ENCODE measurements at regions not wholly inside any gene's neighbourhood (a gene's known extent, or its start where the extent isn't known, plus 50 kb on each side); places are given as distances from the start of the nearest gene placed in this dataset.

- no peak for DNase-seq (ENCODE audit: low spot score)
- Histone ChIP-seq H3K4me2 (no peak overlapping the region), H3K79me2 (ENCODE audit: low read depth) (no peaks in the 10 kb centered on the region), H3K36me3 (no peaks in the 10 kb centered on the region), H3F3A (ENCODE audit: low read depth) (no peaks in the 10 kb centered on the region), H3K27me3 (no peaks in the 10 kb centered on the region), H3K9me3 (ENCODE audit: low read depth) (no peaks in the 10 kb centered on the region), H4K20me1 (ENCODE audit: low read depth) (no peaks in the 10 kb centered on the region), H3K4me3 (no peak overlapping the region), H3K4me1 (peaks cover 11% of the 10 kb centered on the region), H3K9ac (no peak overlapping the region), H2AFZ (replicated peaks) (peak overlapping the region; percentile 48), H3K27ac (no peak overlapping the region)
- no peak overlapping the region for H3K27ac Mint-ChIP-seq
- peaks cover 3% of the 10 kb centered on the region for H3K27me3 Mint-ChIP-seq (ENCODE audit: insufficient read depth, low read depth)
- TF ChIP-seq EZH2phosphoT487 (IDR thresholded peaks at IDR 0.05) (no peak), CTCF (IDR thresholded peaks at IDR 0.05) (no peak), EZH2 (IDR thresholded peaks at IDR 0.05) (no peak)
- no peaks in the 10 kb centered on the region for H3K4me1 Mint-ChIP-seq
- H3K9me3 Mint-ChIP-seq, result no peaks in the 10 kb centered on the region
- H3K36me3 Mint-ChIP-seq, result no peaks in the 10 kb centered on the region
- H3K4me3 Mint-ChIP-seq, result no peak overlapping the region
Measured at GRCh38 chr7:21154614-21155013, 273.3 kb upstream of the SP4 start.

- no peak overlapping the region for H2AFZ ChIP-seq (replicated peaks)
- no peaks in the 10 kb centered on the region for H3F3A ChIP-seq (ENCODE audit: low read depth)
- no peaks in the 10 kb centered on the region for H3K9me3 ChIP-seq (ENCODE audit: low read depth)
- no peak overlapping the region for H3K27ac Mint-ChIP-seq
- H3K4me3 Mint-ChIP-seq, result no peak overlapping the region
- no peaks in the 10 kb centered on the region for H3K36me3 ChIP-seq
- DNase-seq (ENCODE audit: low spot score), result no peak
- H3K36me3 Mint-ChIP-seq, result no peaks in the 10 kb centered on the region
- no peaks in the 10 kb centered on the region for H3K4me1 Mint-ChIP-seq
- H3K4me2 ChIP-seq, result no peak overlapping the region
- H3K27ac ChIP-seq, result no peak overlapping the region
- H3K4me3 ChIP-seq, result no peak overlapping the region
- no peaks in the 10 kb centered on the region for H4K20me1 ChIP-seq (ENCODE audit: low read depth)
- H3K79me2 ChIP-seq (ENCODE audit: low read depth), result no peaks in the 10 kb centered on the region
- H3K27me3 Mint-ChIP-seq (ENCODE audit: insufficient read depth, low read depth), result peaks cover 3% of the 10 kb centered on the region
- no peaks in the 10 kb centered on the region for H3K9me3 Mint-ChIP-seq
- H3K4me1 ChIP-seq, result peaks cover 7% of the 10 kb centered on the region
- H3K27me3 ChIP-seq, result no peaks in the 10 kb centered on the region
- no peak for TF ChIP-seq EZH2phosphoT487 (IDR thresholded peaks at IDR 0.05)
- no peak for TF ChIP-seq CTCF (IDR thresholded peaks at IDR 0.05)
- TF ChIP-seq EZH2 (IDR thresholded peaks at IDR 0.05), result no peak
- H3K9ac ChIP-seq, result no peak overlapping the region
Measured at GRCh38 chr7:21159506-21159905, 268.4 kb upstream of the SP4 start.

DNA sequence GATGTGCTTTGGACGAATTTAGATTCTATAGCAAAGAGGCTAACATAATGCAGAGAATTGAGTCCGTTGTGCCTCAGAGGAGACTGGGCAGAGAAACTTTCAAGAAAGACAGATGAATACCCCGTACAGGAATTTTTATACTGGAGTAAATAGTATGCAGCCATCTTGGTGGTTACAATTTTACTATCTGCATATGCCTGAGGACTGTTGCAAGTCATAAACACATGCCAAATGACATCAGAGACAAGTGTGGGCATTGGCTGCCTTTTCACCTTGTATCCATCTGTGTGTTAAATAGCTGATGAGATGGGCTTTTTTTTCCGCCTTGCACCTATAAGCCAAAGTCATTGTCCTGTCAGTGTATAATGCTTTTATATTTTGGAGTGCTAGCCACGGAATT, 267.5 kb upstream of the SP4 start:
- no peak overlapping the region for H3K27ac ChIP-seq
- no peak overlapping the region for H3K4me2 ChIP-seq
- peaks cover 3% of the 10 kb centered on the region for H3K36me3 ChIP-seq
- no peaks in the 10 kb centered on the region for H3K9me3 ChIP-seq (ENCODE audit: low read depth)
- H3K27ac Mint-ChIP-seq, result no peak overlapping the region
- no peak overlapping the region for H3K9ac ChIP-seq
- no peak for DNase-seq (ENCODE audit: low spot score)
- H3K4me3 Mint-ChIP-seq, result no peak overlapping the region
- H3K27me3 Mint-ChIP-seq (ENCODE audit: insufficient read depth, low read depth), result peaks cover 3% of the 10 kb centered on the region
- H3K4me3 ChIP-seq, result no peak overlapping the region
- no peaks in the 10 kb centered on the region for H3F3A ChIP-seq (ENCODE audit: low read depth)
- H4K20me1 ChIP-seq (ENCODE audit: low read depth), result no peaks in the 10 kb centered on the region
- TF ChIP-seq CTCF (IDR thresholded peaks at IDR 0.05), result no peak
- TF ChIP-seq EZH2phosphoT487 (IDR thresholded peaks at IDR 0.05), result no peak
- H3K79me2 ChIP-seq (ENCODE audit: low read depth), result no peaks in the 10 kb centered on the region
- H3K4me1 Mint-ChIP-seq, result no peaks in the 10 kb centered on the region
- H3K27me3 ChIP-seq, result no peaks in the 10 kb centered on the region
- peak overlapping the region; percentile 63 for H2AFZ ChIP-seq (replicated peaks)
- no peaks in the 10 kb centered on the region for H3K36me3 Mint-ChIP-seq
- peaks cover 4% of the 10 kb centered on the region for H3K9me3 Mint-ChIP-seq
- peaks cover 7% of the 10 kb centered on the region for H3K4me1 ChIP-seq

DNA sequence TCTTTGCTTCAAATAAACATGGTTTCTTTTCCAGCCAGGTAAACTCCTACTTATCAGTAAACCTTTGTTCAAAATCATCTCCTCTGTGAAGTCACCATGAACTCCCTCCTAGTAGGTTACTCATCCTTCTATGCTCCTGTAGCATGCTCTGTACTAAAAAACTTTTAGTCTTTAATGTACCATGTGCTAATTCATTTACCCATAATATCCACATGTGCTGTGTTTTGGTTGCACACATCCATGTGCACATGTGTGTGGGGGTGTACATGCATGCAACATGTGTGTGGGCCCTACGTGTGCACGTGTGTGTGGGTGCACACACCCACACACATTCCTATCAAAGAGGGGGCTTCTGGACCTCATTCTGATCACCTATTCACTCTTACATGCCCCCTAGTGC, 259.9 kb upstream of the SP4 start:
- H3K27me3 ChIP-seq, result peaks cover 9% of the 10 kb centered on the region
- H2AFZ ChIP-seq (replicated peaks), result no peak overlapping the region
- H3K27me3 Mint-ChIP-seq (ENCODE audit: insufficient read depth, low read depth), result peaks cover 25% of the 10 kb centered on the region
- peaks cover 35% of the 10 kb centered on the region for H3F3A ChIP-seq (ENCODE audit: low read depth)
- no peak overlapping the region for H3K4me3 Mint-ChIP-seq
- no peak overlapping the region for H3K27ac Mint-ChIP-seq
- H3K9me3 Mint-ChIP-seq, result peaks cover 11% of the 10 kb centered on the region
- H3K9ac ChIP-seq, result no peak overlapping the region
- peaks cover 3% of the 10 kb centered on the region for H3K36me3 ChIP-seq
- H3K27ac ChIP-seq, result no peak overlapping the region
- peaks cover 39% of the 10 kb centered on the region for H3K4me1 ChIP-seq
- H4K20me1 ChIP-seq (ENCODE audit: low read depth), result no peaks in the 10 kb centered on the region
- DNase-seq (ENCODE audit: low spot score), result no peak
- no peak overlapping the region for H3K4me3 ChIP-seq
- TF ChIP-seq EZH2phosphoT487 (IDR thresholded peaks at IDR 0.05) (no peak), CTCF (IDR thresholded peaks at IDR 0.05) (no peak), EZH2 (IDR thresholded peaks at IDR 0.05) (no peak)
- H3K36me3 Mint-ChIP-seq, result no peaks in the 10 kb centered on the region
- H3K9me3 ChIP-seq (ENCODE audit: low read depth), result no peaks in the 10 kb centered on the region
- peaks cover 22% of the 10 kb centered on the region for H3K4me1 Mint-ChIP-seq
- no peaks in the 10 kb centered on the region for H3K79me2 ChIP-seq (ENCODE audit: low read depth)
- H3K4me2 ChIP-seq, result no peak overlapping the region

All from neural progenitor cell (in vitro differentiated cells).